ENCODE measurements at regions not wholly inside any gene's neighbourhood (a gene's known extent, or its start where the extent isn't known, plus 50 kb on each side); places are given as distances from the start of the nearest gene placed in this dataset.

DNA sequence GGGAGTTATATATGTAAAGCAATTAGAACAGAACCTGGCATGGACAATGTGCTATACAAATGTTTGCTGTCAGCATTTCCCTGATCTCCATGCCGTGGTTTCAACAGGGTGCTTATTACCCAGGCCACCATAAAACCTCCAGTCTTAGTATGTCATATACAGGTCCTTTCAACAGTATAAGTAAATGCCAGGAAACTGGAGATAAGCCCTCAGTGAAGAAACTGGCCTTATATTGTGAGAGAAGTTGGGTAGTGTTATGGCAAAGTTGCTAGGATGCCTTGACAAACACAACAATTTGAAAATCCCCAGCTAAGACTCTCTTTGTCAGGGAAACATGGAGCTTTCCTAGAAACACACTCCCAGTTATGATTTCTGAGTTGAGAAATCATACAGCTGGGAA, 850.2 kb upstream of the ADAMTS5 start:
- DNase-seq (ENCODE audit: low spot score): no peak
- H3K4me1 ChIP-seq (ENCODE audit: insufficient read depth, low read length, poor library complexity, severe bottlenecking): no peaks in the 10 kb centered on the region
- H3K27me3 ChIP-seq (replicated peaks; ENCODE audit: insufficient read depth, low read depth, low read length, poor library complexity): no peaks in the 10 kb centered on the region
- H3K36me3 ChIP-seq (ENCODE audit: insufficient read depth, low read length, poor library complexity, severe bottlenecking): no peaks in the 10 kb centered on the region
- POLR2A ChIA-PET (ENCODE audit: low non-redundant PET): no interaction called here
- peaks cover 3% of the 10 kb centered on the region for H3K9me3 ChIP-seq (ENCODE audit: low read depth, low read length, poor library complexity, severe bottlenecking)
- no peak overlapping the region for H3K4me3 ChIP-seq (ENCODE audit: low read depth, low read length, poor library complexity, severe bottlenecking)
- CTCF ChIA-PET: no interaction called here
- no peak overlapping the region for H3K27ac ChIP-seq (ENCODE audit: low read depth, low read length, poor library complexity, severe bottlenecking)
- intact Hi-C loops (cut with micrococcal nuclease; ENCODE audit: unreplicated experiment): no loop called here
- TF ChIP-seq, protein P1, sequence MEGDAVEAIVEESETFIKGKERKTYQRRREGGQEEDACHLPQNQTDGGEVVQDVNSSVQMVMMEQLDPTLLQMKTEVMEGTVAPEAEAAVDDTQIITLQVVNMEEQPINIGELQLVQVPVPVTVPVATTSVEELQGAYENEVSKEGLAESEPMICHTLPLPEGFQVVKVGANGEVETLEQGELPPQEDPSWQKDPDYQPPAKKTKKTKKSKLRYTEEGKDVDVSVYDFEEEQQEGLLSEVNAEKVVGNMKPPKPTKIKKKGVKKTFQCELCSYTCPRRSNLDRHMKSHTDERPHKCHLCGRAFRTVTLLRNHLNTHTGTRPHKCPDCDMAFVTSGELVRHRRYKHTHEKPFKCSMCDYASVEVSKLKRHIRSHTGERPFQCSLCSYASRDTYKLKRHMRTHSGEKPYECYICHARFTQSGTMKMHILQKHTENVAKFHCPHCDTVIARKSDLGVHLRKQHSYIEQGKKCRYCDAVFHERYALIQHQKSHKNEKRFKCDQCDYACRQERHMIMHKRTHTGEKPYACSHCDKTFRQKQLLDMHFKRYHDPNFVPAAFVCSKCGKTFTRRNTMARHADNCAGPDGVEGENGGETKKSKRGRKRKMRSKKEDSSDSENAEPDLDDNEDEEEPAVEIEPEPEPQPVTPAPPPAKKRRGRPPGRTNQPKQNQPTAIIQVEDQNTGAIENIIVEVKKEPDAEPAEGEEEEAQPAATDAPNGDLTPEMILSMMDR (conservative IDR thresholded peaks at IDR 0.05; ENCODE audit: low read depth, low read length): no peak
- TF ChIP-seq EZH2 (IDR thresholded peaks at IDR 0.05; ENCODE audit: borderline replicate concordance, low read depth, low read length, poor library complexity, severe bottlenecking): no peak
- BruUV-seq (replicated peaks): no TSS peak

DNA sequence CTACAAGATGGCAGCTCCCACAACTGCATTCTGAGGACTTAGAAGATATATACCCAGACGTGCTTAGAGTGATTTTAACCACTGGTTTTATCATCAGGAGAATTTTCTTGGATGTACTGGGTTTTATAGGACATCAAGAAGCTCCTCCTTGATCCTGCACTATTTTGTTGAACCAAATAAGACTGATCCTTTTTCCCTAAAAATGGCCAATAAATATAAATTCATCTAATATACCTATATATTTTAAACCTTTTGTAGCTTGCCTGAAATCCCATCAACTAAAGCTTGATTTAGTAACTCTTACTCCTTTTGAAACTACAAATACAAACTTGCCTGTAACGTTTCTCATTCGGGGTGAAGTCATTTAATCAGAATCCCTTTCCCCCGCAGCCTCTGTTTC, 849.4 kb upstream of the ADAMTS5 start:
- BruUV-seq (replicated peaks): no TSS peak
- H3K27me3 ChIP-seq (replicated peaks; ENCODE audit: insufficient read depth, low read depth, low read length, poor library complexity): no peaks in the 10 kb centered on the region
- H3K36me3 ChIP-seq (ENCODE audit: insufficient read depth, low read length, poor library complexity, severe bottlenecking): no peaks in the 10 kb centered on the region
- no peak for DNase-seq (ENCODE audit: low spot score)
- H3K4me3 ChIP-seq (ENCODE audit: low read depth, low read length, poor library complexity, severe bottlenecking): no peak overlapping the region
- ChIA-PET POLR2A (ENCODE audit: low non-redundant PET) (no interaction called here), CTCF (no interaction called here)
- no peak overlapping the region for H3K27ac ChIP-seq (ENCODE audit: low read depth, low read length, poor library complexity, severe bottlenecking)
- no peak for TF ChIP-seq EZH2 (IDR thresholded peaks at IDR 0.05; ENCODE audit: borderline replicate concordance, low read depth, low read length, poor library complexity, severe bottlenecking)
- TF ChIP-seq, protein P1 (conservative IDR thresholded peaks at IDR 0.05; ENCODE audit: low read depth, low read length): no peak
- no peaks in the 10 kb centered on the region for H3K4me1 ChIP-seq (ENCODE audit: insufficient read depth, low read length, poor library complexity, severe bottlenecking)
- peaks cover 3% of the 10 kb centered on the region for H3K9me3 ChIP-seq (ENCODE audit: low read depth, low read length, poor library complexity, severe bottlenecking)
- intact Hi-C loops (cut with micrococcal nuclease; ENCODE audit: unreplicated experiment): no loop called here

DNA sequence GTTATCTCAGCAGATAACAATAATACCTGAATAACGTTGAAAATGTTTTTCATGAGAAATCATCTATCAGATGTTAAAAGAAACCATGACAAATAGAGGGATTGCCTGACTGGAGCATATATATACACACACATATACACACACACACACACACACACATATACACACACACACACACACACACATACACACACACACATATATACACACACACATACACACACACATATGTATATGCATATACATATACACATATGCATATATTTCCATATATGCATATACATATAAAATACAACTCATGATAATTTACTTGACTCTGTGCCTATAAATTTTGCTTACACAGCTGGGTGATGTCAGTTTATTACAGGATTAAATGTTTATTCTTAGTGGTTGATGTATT, 847.3 kb upstream of the ADAMTS5 start:
- H3K36me3 ChIP-seq (ENCODE audit: insufficient read depth, low read length, poor library complexity, severe bottlenecking): no peaks in the 10 kb centered on the region
- no TSS peak for BruUV-seq (replicated peaks)
- no peaks in the 10 kb centered on the region for H3K27me3 ChIP-seq (replicated peaks; ENCODE audit: insufficient read depth, low read depth, low read length, poor library complexity)
- POLR2A ChIA-PET (ENCODE audit: low non-redundant PET): no interaction called here
- no peaks in the 10 kb centered on the region for H3K4me1 ChIP-seq (ENCODE audit: insufficient read depth, low read length, poor library complexity, severe bottlenecking)
- H3K4me3 ChIP-seq (ENCODE audit: low read depth, low read length, poor library complexity, severe bottlenecking): no peak overlapping the region
- no peak overlapping the region for H3K27ac ChIP-seq (ENCODE audit: low read depth, low read length, poor library complexity, severe bottlenecking)
- CTCF ChIA-PET: no interaction called here
- H3K9me3 ChIP-seq (ENCODE audit: low read depth, low read length, poor library complexity, severe bottlenecking): no peaks in the 10 kb centered on the region
- no peak for TF ChIP-seq EZH2 (IDR thresholded peaks at IDR 0.05; ENCODE audit: borderline replicate concordance, low read depth, low read length, poor library complexity, severe bottlenecking)
- TF ChIP-seq, protein P1 (conservative IDR thresholded peaks at IDR 0.05; ENCODE audit: low read depth, low read length): no peak
- DNase-seq (ENCODE audit: low spot score): no peak
- intact Hi-C loops (cut with micrococcal nuclease; ENCODE audit: unreplicated experiment): no loop called here

Measured in A673 (cell line).